ENCODE measurements at regions not wholly inside any gene's neighbourhood (a gene's known extent, or its start where the extent isn't known, plus 50 kb on each side); places are given as distances from the start of the nearest gene placed in this dataset.

GRCh38 chr12:126196263-126196662, 1131.0 kb downstream of the AACS start:
- no CpG with 5 or more reads among the region's 1 CpG for WGBS (ENCODE audit: insufficient coverage)

GRCh38 chr12:126198516-126198915, 1133.3 kb downstream of the AACS start:
- no CpG with 5 or more reads among the region's 1 CpG for WGBS (ENCODE audit: insufficient coverage)

More at GRCh38 chr12:126196263-126196662, 1131.0 kb downstream of the AACS start:
- Histone ChIP-seq H3K4me1 (ENCODE audit: control extremely low read depth in 1 of 4, control insufficient read depth in 4 of 4, insufficient read depth in 4 of 4, low read length in 3 of 4) (no peaks in the 10 kb centered on the region), H3K27ac (ENCODE audit: insufficient read depth in 1 of 2, low read depth in 1 of 2, low read length in 2 of 2, poor library complexity in 1 of 2, severe bottlenecking in 2 of 2) (no peak overlapping the region), H3K27me3 (replicated peaks in 2 of 5; ENCODE audit: control insufficient read depth in 4 of 5, insufficient read depth in 5 of 5, low read length in 4 of 5) (peaks cover 0 to 17% (median 14%) of the 10 kb centered on the region in 5 experiments), H3K4me3 (ENCODE audit: control insufficient read depth in 1 of 7, extremely low read depth in 1 of 7, insufficient read depth in 4 of 7, low read depth in 2 of 7, low read length in 6 of 7) (no peak overlapping the region), H3K36me3 (ENCODE audit: control insufficient read depth in 4 of 4, insufficient read depth in 4 of 4, low read length in 3 of 4) (no peaks in the 10 kb centered on the region), H3K9me3 (ENCODE audit: control extremely low read depth in 1 of 5, control insufficient read depth in 4 of 5, insufficient read depth in 2 of 5, low read depth in 1 of 5, low read length in 4 of 5) (no peaks in the 10 kb centered on the region)
- CTCF ChIA-PET: no interaction called here
- POLR2A ChIA-PET: no interaction called here
- DNase-seq: no peak

GRCh38 chr12:126198966-126199692, 1133.9 kb downstream of the AACS start:
- no peaks in the 10 kb centered on the region for H3K4me1 ChIP-seq (ENCODE audit: control extremely low read depth in 1 of 4, control insufficient read depth in 4 of 4, insufficient read depth in 4 of 4, low read length in 3 of 4)
- DNase-seq: no peak
- no peak overlapping the region for H3K27ac ChIP-seq (ENCODE audit: insufficient read depth in 1 of 2, low read depth in 1 of 2, low read length in 2 of 2, poor library complexity in 1 of 2, severe bottlenecking in 2 of 2)
- no peak overlapping the region for H3K4me3 ChIP-seq (ENCODE audit: control insufficient read depth in 1 of 7, extremely low read depth in 1 of 7, insufficient read depth in 4 of 7, low read depth in 2 of 7, low read length in 6 of 7)
- WGBS (ENCODE audit: insufficient coverage): 95% methylated on average over 4 of the region's 6 CpGs
- POLR2A ChIA-PET: no interaction called here
- H3K27me3 ChIP-seq (replicated peaks in 2 of 5; ENCODE audit: control insufficient read depth in 4 of 5, insufficient read depth in 5 of 5, low read length in 4 of 5): peaks cover 0 to 2% (median 0%) of the 10 kb centered on the region in 5 experiments
- no peaks in the 10 kb centered on the region for H3K9me3 ChIP-seq (ENCODE audit: control extremely low read depth in 1 of 5, control insufficient read depth in 4 of 5, insufficient read depth in 2 of 5, low read depth in 1 of 5, low read length in 4 of 5)
- CTCF ChIA-PET: no interaction called here
- H3K36me3 ChIP-seq (ENCODE audit: control insufficient read depth in 4 of 4, insufficient read depth in 4 of 4, low read length in 3 of 4): no peaks in the 10 kb centered on the region

More at GRCh38 chr12:126198516-126198915, 1133.3 kb downstream of the AACS start:
- H3K4me1 ChIP-seq (ENCODE audit: control extremely low read depth in 1 of 4, control insufficient read depth in 4 of 4, insufficient read depth in 4 of 4, low read length in 3 of 4): no peaks in the 10 kb centered on the region
- CTCF ChIA-PET: no interaction called here
- H3K4me3 ChIP-seq (ENCODE audit: control insufficient read depth in 1 of 7, extremely low read depth in 1 of 7, insufficient read depth in 4 of 7, low read depth in 2 of 7, low read length in 6 of 7): no peak overlapping the region
- POLR2A ChIA-PET: no interaction called here
- no peak overlapping the region for H3K27ac ChIP-seq (ENCODE audit: insufficient read depth in 1 of 2, low read depth in 1 of 2, low read length in 2 of 2, poor library complexity in 1 of 2, severe bottlenecking in 2 of 2)
- H3K27me3 ChIP-seq (replicated peaks in 2 of 5; ENCODE audit: control insufficient read depth in 4 of 5, insufficient read depth in 5 of 5, low read length in 4 of 5): peaks cover 0 to 2% (median 0%) of the 10 kb centered on the region in 5 experiments
- no peaks in the 10 kb centered on the region for H3K36me3 ChIP-seq (ENCODE audit: control insufficient read depth in 4 of 4, insufficient read depth in 4 of 4, low read length in 3 of 4)
- no peaks in the 10 kb centered on the region for H3K9me3 ChIP-seq (ENCODE audit: control extremely low read depth in 1 of 5, control insufficient read depth in 4 of 5, insufficient read depth in 2 of 5, low read depth in 1 of 5, low read length in 4 of 5)
- no peak for DNase-seq

GRCh38 chr12:126201981-126202537, 1136.8 kb downstream of the AACS start:
- ChIA-PET CTCF (no interaction called here), POLR2A (no interaction called here)
- no peak for DNase-seq
- Histone ChIP-seq H3K4me3 (ENCODE audit: control insufficient read depth in 1 of 7, extremely low read depth in 1 of 7, insufficient read depth in 4 of 7, low read depth in 2 of 7, low read length in 6 of 7) (no peak overlapping the region), H3K27ac (ENCODE audit: insufficient read depth in 1 of 2, low read depth in 1 of 2, low read length in 2 of 2, poor library complexity in 1 of 2, severe bottlenecking in 2 of 2) (no peak overlapping the region), H3K4me1 (ENCODE audit: control extremely low read depth in 1 of 4, control insufficient read depth in 4 of 4, insufficient read depth in 4 of 4, low read length in 3 of 4) (no peaks in the 10 kb centered on the region), H3K9me3 (ENCODE audit: control extremely low read depth in 1 of 5, control insufficient read depth in 4 of 5, insufficient read depth in 2 of 5, low read depth in 1 of 5, low read length in 4 of 5) (no peaks in the 10 kb centered on the region), H3K27me3 (replicated peaks in 2 of 5; ENCODE audit: control insufficient read depth in 4 of 5, insufficient read depth in 5 of 5, low read length in 4 of 5) (no peaks in the 10 kb centered on the region), H3K36me3 (ENCODE audit: control insufficient read depth in 4 of 4, insufficient read depth in 4 of 4, low read length in 3 of 4) (no peaks in the 10 kb centered on the region)
- 100% methylated on average over 1 of the region's 3 CpGs for WGBS (ENCODE audit: insufficient coverage)

GRCh38 chr12:126204326-126204725, 1139.1 kb downstream of the AACS start:
- H3K4me1 ChIP-seq (ENCODE audit: control extremely low read depth in 1 of 4, control insufficient read depth in 4 of 4, insufficient read depth in 4 of 4, low read length in 3 of 4): no peaks in the 10 kb centered on the region
- CTCF ChIA-PET: interaction anchor here (0.7 kb wide), 1 partner anchor 21 kb away, joined by 3 read pairs; no protein-coding TSS in a partner anchor
- H3K27ac ChIP-seq (ENCODE audit: insufficient read depth in 1 of 2, low read depth in 1 of 2, low read length in 2 of 2, poor library complexity in 1 of 2, severe bottlenecking in 2 of 2): no peak overlapping the region
- no peak for DNase-seq
- no peak overlapping the region for H3K4me3 ChIP-seq (ENCODE audit: control insufficient read depth in 1 of 7, extremely low read depth in 1 of 7, insufficient read depth in 4 of 7, low read depth in 2 of 7, low read length in 6 of 7)
- POLR2A ChIA-PET: no interaction called here
- H3K36me3 ChIP-seq (ENCODE audit: control insufficient read depth in 4 of 4, insufficient read depth in 4 of 4, low read length in 3 of 4): no peaks in the 10 kb centered on the region
- no peaks in the 10 kb centered on the region for H3K9me3 ChIP-seq (ENCODE audit: control extremely low read depth in 1 of 5, control insufficient read depth in 4 of 5, insufficient read depth in 2 of 5, low read depth in 1 of 5, low read length in 4 of 5)
- no peaks in the 10 kb centered on the region for H3K27me3 ChIP-seq (replicated peaks in 2 of 5; ENCODE audit: control insufficient read depth in 4 of 5, insufficient read depth in 5 of 5, low read length in 4 of 5)
- WGBS (ENCODE audit: insufficient coverage): 46% methylated on average over 3 of the region's 3 CpGs

- ChIA-PET POLR2A (no interaction called here), CTCF (no interaction called here)
- H3K36me3 ChIP-seq (ENCODE audit: control insufficient read depth in 4 of 4, insufficient read depth in 4 of 4, low read length in 3 of 4): no peaks in the 10 kb centered on the region
- no peaks in the 10 kb centered on the region for H3K27me3 ChIP-seq (replicated peaks in 2 of 5; ENCODE audit: control insufficient read depth in 4 of 5, insufficient read depth in 5 of 5, low read length in 4 of 5)
- DNase-seq: no peak
- H3K27ac ChIP-seq (ENCODE audit: insufficient read depth in 1 of 2, low read depth in 1 of 2, low read length in 2 of 2, poor library complexity in 1 of 2, severe bottlenecking in 2 of 2): no peak overlapping the region
- 91% methylated on average over 4 of the region's 4 CpGs for WGBS (ENCODE audit: insufficient coverage)
- no peaks in the 10 kb centered on the region for H3K4me1 ChIP-seq (ENCODE audit: control extremely low read depth in 1 of 4, control insufficient read depth in 4 of 4, insufficient read depth in 4 of 4, low read length in 3 of 4)
- no peak overlapping the region for H3K4me3 ChIP-seq (ENCODE audit: control insufficient read depth in 1 of 7, extremely low read depth in 1 of 7, insufficient read depth in 4 of 7, low read depth in 2 of 7, low read length in 6 of 7)
- no peaks in the 10 kb centered on the region for H3K9me3 ChIP-seq (ENCODE audit: control extremely low read depth in 1 of 5, control insufficient read depth in 4 of 5, insufficient read depth in 2 of 5, low read depth in 1 of 5, low read length in 4 of 5)
Measured at GRCh38 chr12:126210026-126210425, 1144.8 kb downstream of the AACS start.

GRCh38 chr12:126210448-126210847, 1145.2 kb downstream of the AACS start:
- DNase-seq: no peak
- POLR2A ChIA-PET: no interaction called here
- no peaks in the 10 kb centered on the region for H3K4me1 ChIP-seq (ENCODE audit: control extremely low read depth in 1 of 4, control insufficient read depth in 4 of 4, insufficient read depth in 4 of 4, low read length in 3 of 4)
- H3K4me3 ChIP-seq (ENCODE audit: control insufficient read depth in 1 of 7, extremely low read depth in 1 of 7, insufficient read depth in 4 of 7, low read depth in 2 of 7, low read length in 6 of 7): no peak overlapping the region
- no CpG with 5 or more reads among the region's 3 CpGs for WGBS (ENCODE audit: insufficient coverage)
- H3K27ac ChIP-seq (ENCODE audit: insufficient read depth in 1 of 2, low read depth in 1 of 2, low read length in 2 of 2, poor library complexity in 1 of 2, severe bottlenecking in 2 of 2): no peak overlapping the region
- CTCF ChIA-PET: no interaction called here
- H3K9me3 ChIP-seq (ENCODE audit: control extremely low read depth in 1 of 5, control insufficient read depth in 4 of 5, insufficient read depth in 2 of 5, low read depth in 1 of 5, low read length in 4 of 5): no peaks in the 10 kb centered on the region
- H3K27me3 ChIP-seq (replicated peaks in 2 of 5; ENCODE audit: control insufficient read depth in 4 of 5, insufficient read depth in 5 of 5, low read length in 4 of 5): no peaks in the 10 kb centered on the region
- H3K36me3 ChIP-seq (ENCODE audit: control insufficient read depth in 4 of 4, insufficient read depth in 4 of 4, low read length in 3 of 4): no peaks in the 10 kb centered on the region

All from common myeloid progenitor, CD34-positive (primary cell).